Gastrocnemius medialis (tissue), 4 donors: ENCODE measurements at regions not wholly inside any gene's neighbourhood (a gene's known extent, or its start where the extent isn't known, plus 50 kb on each side); places are given as distances from the start of the nearest gene placed in this dataset.

Experiments used
- CTCF ChIP-seq, 5 experiments: fragments of 450-650 bp in 3 of 5; fragments of 200-600 bp in 2 of 5; sonication (generic) in 2 of 5; IDR thresholded peaks in 4 of 5; conservative IDR thresholded peaks in 1 of 5; 1 replicate in 4 of 5; 2 replicates in 1 of 5; pipeline ENCODE4 v1.5.1; 2016 to 2019; ENCODE audit warnings: antibody characterized with exemption in 5 of 5, mild to moderate bottlenecking in 3 of 5, moderate library complexity in 3 of 5
- POLR2A ChIP-seq, 2 donors: fragments of 450-650 bp; IDR thresholded peaks; one replicate each; pipeline ENCODE4 v1.6.1; 2017; ENCODE audit warnings: antibody characterized with exemption in 2 of 2, mild to moderate bottlenecking in 2 of 2, moderate library complexity in 2 of 2

- TF ChIP-seq CTCF (IDR thresholded peaks at IDR 0.05 in 4 of 5, conservative IDR thresholded peaks at IDR 0.05 in 1 of 5) (no peak), POLR2A (IDR thresholded peaks at IDR 0.05) (no peak)
Measured at GRCh38 chr13:37491661-37492060, 106.9 kb downstream of the POSTN start.
